HCT116 (cell line): ENCODE measurements at regions not wholly inside any gene's neighbourhood (a gene's known extent, or its start where the extent isn't known, plus 50 kb on each side); places are given as distances from the start of the nearest gene placed in this dataset.

ENCODE experiments used
- ATAC-seq: fragments of 200-7000 bp; cut with Tn5 transposase; 2 replicates; pipeline ENCODE4 v1.9.1; 2020; ENCODE audit warnings: mild to moderate bottlenecking, moderate library complexity
- BruUV-seq: library from RNA; stranded (reverse); fragments of 400-500 nt; replicated peaks from 2 replicates; lab custom pipeline; 2021; lab: Mats Ljungman, UMichigan
- CTCF ChIA-PET: fragments of 300-600 bp; sonication (Branson Sonifier 250); formaldehyde crosslinking; loops from one replicate; lab custom pipeline; 2021; ENCODE audit warnings: antibody characterized with exemption; lab: Charles Lee
- POLR2A ChIA-PET: fragments of 300-600, 350-600 bp; sonication (Branson Sonifier 250); formaldehyde crosslinking; loops from one replicate; lab custom pipeline; 2021; ENCODE audit warnings: antibody characterized with exemption; lab: Charles Lee
- RAD21 ChIA-PET, 2 experiments: fragments of 300-600 bp; sonication (Branson Sonifier 250); formaldehyde crosslinking; loops; one replicate each; lab custom pipeline; 2023; ENCODE audit warnings: low total read pairs in 2 of 2; ENCODE audit not compliant: uncharacterized antibody in 2 of 2, unreplicated experiment in 2 of 2, low non-redundant PET in 1 of 2; lab: Charles Lee
- DNase-seq: peaks from one replicate; pipeline ENCODE4 v3.0.0-alpha.2; 2010; ENCODE audit warnings: low read depth, low spot score
- H2AFZ ChIP-seq: fragments of 200-600 bp; shearing (Covaris generic), sonication (generic); 2 replicates; pipeline ENCODE4 v1.6.1; 2017; ENCODE audit warnings: low read depth, mixed run types, mixed read lengths, antibody characterized with exemption, low read length; ENCODE audit not compliant: poor library complexity, severe bottlenecking
- H3K27ac ChIP-seq: 2 replicates; pipeline ENCODE4 v1.5.1; 2012; ENCODE audit warnings: low read depth, low read length
- H3K27me3 ChIP-seq: fragments of 200-600 bp; sonication (generic); 2 replicates; pipeline ENCODE4 v1.6.1; 2016; ENCODE audit warnings: mixed run types, low read length, mixed read lengths; ENCODE audit not compliant: insufficient read depth
- H3K36me3 ChIP-seq, 2 experiments: fragments of 200-500 bp in 1 of 2; fragments of 200-600 bp in 1 of 2; sonication (Bioruptor generic) in 1 of 2; sonication (generic) in 1 of 2; 2 replicates each; pipeline versions ENCODE4 v1.5.1 to v1.6.1; 2014 to 2016; ENCODE audit warnings: low read length in 2 of 2, inconsistent platforms in 1 of 2, mixed read lengths in 1 of 2, mixed run types in 1 of 2; ENCODE audit not compliant: insufficient read depth in 2 of 2, control insufficient read depth in 1 of 2
- H3K4me1 ChIP-seq, 2 experiments: fragments of 200-600 bp in 1 of 2; sonication (generic) in 1 of 2; 2 replicates each; pipeline versions ENCODE4 v1.5.1 to v1.6.1; 2012 to 2017; ENCODE audit warnings: low read length in 2 of 2, inconsistent platforms in 1 of 2, mild to moderate bottlenecking in 1 of 2, mixed read lengths in 1 of 2, mixed run types in 1 of 2, moderate library complexity in 1 of 2; ENCODE audit not compliant: insufficient read depth in 2 of 2, control insufficient read depth in 1 of 2
- H3K4me2 ChIP-seq: fragments of 200-600 bp; sonication (generic); 2 replicates; pipeline ENCODE4 v1.6.1; 2017; ENCODE audit warnings: mixed run types, low read length, mixed read lengths
- H3K4me3 ChIP-seq, 2 experiments: fragments of 200-600 bp in 1 of 2; sonication (generic) in 1 of 2; replicated peaks in 1 of 2; 2 replicates each; pipeline ENCODE4 v1.5.1; 2011 to 2016; ENCODE audit warnings: low read length in 2 of 2, control low read depth in 1 of 2, low read depth in 1 of 2, mild to moderate bottlenecking in 1 of 2, mixed read lengths in 1 of 2, mixed run types in 1 of 2
- H3K79me2 ChIP-seq: fragments of 200-600 bp; sonication (generic); 2 replicates; pipeline ENCODE4 v1.6.1; 2017; ENCODE audit warnings: mild to moderate bottlenecking, mixed run types, low read length, moderate library complexity, mixed read lengths; ENCODE audit not compliant: insufficient read depth
- H3K9ac ChIP-seq: fragments of 200-600 bp; sonication (generic); 2 replicates; pipeline ENCODE4 v1.6.1; 2016; ENCODE audit warnings: low read length, mixed read lengths
- H3K9me2 ChIP-seq: fragments of 200-600 bp; sonication (generic), shearing (Covaris generic); 2 replicates; pipeline ENCODE4 v1.6.1; 2017; ENCODE audit warnings: mixed run types, mild to moderate bottlenecking, moderate library complexity; ENCODE audit not compliant: insufficient read depth
- H3K9me3 ChIP-seq, 2 experiments: fragments of 200-500 bp in 1 of 2; fragments of 200-600 bp in 1 of 2; sonication (Bioruptor generic) in 1 of 2; sonication (generic) in 1 of 2; 2 replicates each; pipeline ENCODE4 v1.6.1; 2014 to 2017; ENCODE audit warnings: low read length in 2 of 2, mixed read lengths in 2 of 2, inconsistent platforms in 1 of 2, low read depth in 1 of 2, mild to moderate bottlenecking in 1 of 2, mixed run types in 1 of 2, moderate library complexity in 1 of 2; ENCODE audit not compliant: control insufficient read depth in 1 of 2, insufficient read depth in 1 of 2
- H4K20me1 ChIP-seq: fragments of 200-600 bp; sonication (generic), shearing (Covaris generic); 2 replicates; pipeline ENCODE4 v1.6.1; 2017; ENCODE audit warnings: mixed run types, mild to moderate bottlenecking, moderate library complexity; ENCODE audit not compliant: insufficient read depth
- ELF1 ChIP-seq: IDR thresholded peaks from 2 replicates; pipeline ENCODE4 v1.6.1; 2012; ENCODE audit warnings: low read depth, borderline replicate concordance
- EZH2 ChIP-seq: fragments of 200-600 bp; sonication (generic); IDR thresholded peaks from 2 replicates; pipeline ENCODE4 v1.6.1; 2017; ENCODE audit warnings: antibody characterized with exemption, mixed run types
- FOSL1 ChIP-seq: IDR thresholded peaks from 2 replicates; pipeline ENCODE4 v1.6.1; 2012; ENCODE audit warnings: low read depth
- RAD21 ChIP-seq: IDR thresholded peaks from 2 replicates; pipeline ENCODE4 v1.6.1; 2012; ENCODE audit warnings: low read depth, mild to moderate bottlenecking
- REST ChIP-seq: IDR thresholded peaks from 2 replicates; pipeline ENCODE4 v1.6.1; 2012; ENCODE audit warnings: low read depth
- intact Hi-C: fragments of 100-400 bp; cut with micrococcal nuclease; formaldehyde crosslinking; loops from 2 replicates; pipeline ENCODE4 v1.10.0; 2022

- Histone ChIP-seq H3K9me3 (no peaks in the 10 kb centered on the region), H3K9me2 (no peaks in the 10 kb centered on the region), H3K27me3 (no peaks in the 10 kb centered on the region; the same call in none of the 2 replicates), H3K9ac (no peak overlapping the region), H4K20me1 (no peaks in the 10 kb centered on the region; the same call in 1 of the 2 replicates), H3K4me1 (no peaks in the 10 kb centered on the region), H3K4me2 (no peak overlapping the region), H3K4me3 (no peak overlapping the region), H3K36me3 (no peaks in the 10 kb centered on the region), H3K79me2 (no peaks in the 10 kb centered on the region), H3K27ac (no peak overlapping the region), H2AFZ (no peak overlapping the region)
- no peak for TF ChIP-seq RAD21
- no peak for TF ChIP-seq FOSL1
- no peak for TF ChIP-seq EZH2
- intact Hi-C loops, result no loop called here
- ChIA-PET CTCF (interaction anchor here (0.9 kb wide), 1 partner anchor 31 kb away, joined by 5 read pairs; no protein-coding TSS in a partner anchor), POLR2A (no interaction called here), RAD21 (no interaction called here)
- no peak for DNase-seq
- no peak for ATAC-seq
- no TSS peak for BruUV-seq
Observed at GRCh38 chr3:67082533-67083024, 84.5 kb downstream of the KBTBD8 start.

GRCh38 chr3:67083277-67083676, 85.2 kb downstream of the KBTBD8 start:
- DNase-seq (no peak), ATAC-seq (peak; percentile 49; the same call in 1 of the 2 replicates)
- TF ChIP-seq ELF1 (peak; percentile 39), REST (no peak)
- no peaks in the 10 kb centered on the region; the same call in 1 of the 2 replicates for H4K20me1 ChIP-seq
- no TSS peak for BruUV-seq
- CTCF ChIA-PET, result interaction anchor here (0.9 kb wide), 1 partner anchor 31 kb away, joined by 5 read pairs; no protein-coding TSS in a partner anchor
- intact Hi-C loops, result no loop called here
- POLR2A ChIA-PET, result no interaction called here
- H3K9me3 ChIP-seq, result no peaks in the 10 kb centered on the region
- H3K9me2 ChIP-seq, result no peaks in the 10 kb centered on the region
- H3K27me3 ChIP-seq, result no peaks in the 10 kb centered on the region; the same call in none of the 2 replicates
- H3K9ac ChIP-seq, result no peak overlapping the region
- RAD21 ChIA-PET, result no interaction called here
- H3K4me2 ChIP-seq, result peak overlapping the region; percentile 18; the same call in 1 of the 2 replicates
- no peak overlapping the region for H3K27ac ChIP-seq
- H3K4me1 ChIP-seq, result no peaks in the 10 kb centered on the region
- no peaks in the 10 kb centered on the region for H3K36me3 ChIP-seq
- H3K79me2 ChIP-seq, result no peaks in the 10 kb centered on the region
- no peak overlapping the region for H2AFZ ChIP-seq
- no peak overlapping the region for H3K4me3 ChIP-seq
